Liver (tissue), 8 donors: ENCODE measurements at regions not wholly inside any gene's neighbourhood (a gene's known extent, or its start where the extent isn't known, plus 50 kb on each side); places are given as distances from the start of the nearest gene placed in this dataset.

Experiments used
- DNase-seq: peaks from one replicate; pipeline ENCODE4 v3.0.0-alpha.2; 2017; ENCODE audit warnings: low spot score
- H3K27ac ChIP-seq, 2 donors: one replicate each; pipeline ENCODE4 v1.7.0; 2013; ENCODE audit warnings: inconsistent platforms in 2 of 2, low read length in 2 of 2, control low read depth in 1 of 2, low read depth in 1 of 2, mild to moderate bottlenecking in 1 of 2
- H3K27me3 ChIP-seq, 4 donors: one replicate each; pipeline versions ENCODE4 v1.6.1 to v1.7.0; 2013; ENCODE audit warnings: low read length in 3 of 4, inconsistent platforms in 1 of 4, mild to moderate bottlenecking in 1 of 4, moderate library complexity in 1 of 4; ENCODE audit not compliant: control insufficient read depth in 4 of 4, insufficient read depth in 4 of 4
- H3K36me3 ChIP-seq, 4 donors: one replicate each; pipeline versions ENCODE4 v1.6.1 to v1.7.0; 2013; ENCODE audit warnings: low read length in 3 of 4, mild to moderate bottlenecking in 3 of 4, low read depth in 1 of 4, moderate library complexity in 1 of 4; ENCODE audit not compliant: control insufficient read depth in 4 of 4, insufficient read depth in 3 of 4
- H3K4me1 ChIP-seq, 4 donors: one replicate each; pipeline versions ENCODE4 v1.6.1 to v1.7.0; 2013; ENCODE audit warnings: low read length in 3 of 4, mild to moderate bottlenecking in 3 of 4, moderate library complexity in 1 of 4; ENCODE audit not compliant: control insufficient read depth in 4 of 4, insufficient read depth in 4 of 4
- H3K4me3 ChIP-seq, 3 donors: one replicate each; pipeline versions ENCODE4 v1.6.1 to v1.7.0; 2013; ENCODE audit warnings: low read length in 3 of 3, control low read depth in 1 of 3, low read depth in 1 of 3, mild to moderate bottlenecking in 1 of 3
- H3K9ac ChIP-seq, 2 donors: one replicate each; pipeline ENCODE4 v1.7.0; 2013; ENCODE audit warnings: low read length in 2 of 2, mild to moderate bottlenecking in 2 of 2, moderate library complexity in 2 of 2, control low read depth in 1 of 2, low read depth in 1 of 2
- H3K9me3 ChIP-seq, 4 donors: one replicate each; pipeline versions ENCODE4 v1.6.1 to v1.7.0; 2013; ENCODE audit warnings: low read length in 3 of 4; ENCODE audit not compliant: control insufficient read depth in 4 of 4
- FOXA2 ChIP-seq: IDR thresholded peaks from 2 replicates; pipeline ENCODE4 v1.6.1; 2016; ENCODE audit warnings: antibody characterized with exemption
- GABPA ChIP-seq, 2 donors: IDR thresholded peaks in 1 of 2; conservative IDR thresholded peaks in 1 of 2; 2 replicates each; pipeline ENCODE4 v1.6.1; 2016; ENCODE audit warnings: antibody characterized with exemption in 2 of 2, mild to moderate bottlenecking in 1 of 2, moderate library complexity in 1 of 2
- HNF4A ChIP-seq, 2 donors: conservative IDR thresholded peaks; 2 replicates each; pipeline ENCODE4 v1.6.1; 2016; ENCODE audit warnings: antibody characterized with exemption in 2 of 2, mild to moderate bottlenecking in 2 of 2
- HNF4G ChIP-seq: IDR thresholded peaks from 2 replicates; pipeline ENCODE4 v1.6.1; 2016; ENCODE audit warnings: antibody characterized with exemption
- JUND ChIP-seq, 2 donors: IDR thresholded peaks; 2 replicates each; pipeline ENCODE4 v1.6.1; 2016; ENCODE audit warnings: antibody characterized with exemption in 2 of 2
- RAD21 ChIP-seq, 2 donors: IDR thresholded peaks; 2 replicates each; pipeline ENCODE4 v1.6.1; 2016; ENCODE audit warnings: antibody characterized with exemption in 2 of 2, mild to moderate bottlenecking in 2 of 2
- RXRA ChIP-seq, 2 donors: IDR thresholded peaks; 2 replicates each; pipeline ENCODE4 v1.6.1; 2017 to 2018; ENCODE audit warnings: antibody characterized with exemption in 2 of 2, mild to moderate bottlenecking in 1 of 2
- SP1 ChIP-seq: IDR thresholded peaks from 2 replicates; pipeline ENCODE4 v1.6.1; 2018; ENCODE audit warnings: antibody characterized with exemption, mild to moderate bottlenecking
- YY1 ChIP-seq: IDR thresholded peaks from 2 replicates; pipeline ENCODE4 v1.6.1; 2016; ENCODE audit warnings: antibody characterized with exemption, mild to moderate bottlenecking
- WGBS: extraction: QIAGEN DNeasy Blood & Tissue Kit; methylation state at CpG from one replicate; pipeline ENCODE4 v1.1.7; 2013; 5-methylcytosine and 5-hydroxymethylcytosine counted together
- TF ChIP-seq, protein P1 (sequence below): IDR thresholded peaks from 2 replicates; pipeline ENCODE4 v1.6.1; 2016; ENCODE audit warnings: antibody characterized with exemption
- TF ChIP-seq, protein P2 (sequence below): IDR thresholded peaks from 2 replicates; pipeline ENCODE4 v1.6.1; 2016; ENCODE audit warnings: antibody characterized with exemption
- TF ChIP-seq, protein P3 (sequence below): IDR thresholded peaks from 2 replicates; pipeline ENCODE4 v1.6.1; 2016; ENCODE audit warnings: antibody characterized with exemption, mild to moderate bottlenecking
- TF ChIP-seq, protein P4 (sequence below): IDR thresholded peaks from 2 replicates; pipeline ENCODE4 v1.6.1; 2016; ENCODE audit warnings: antibody characterized with exemption
- TF ChIP-seq, protein P5 (sequence below): fragments of 150-350 bp; IDR thresholded peaks from 2 replicates; pipeline ENCODE4 v1.5.1; 2017; ENCODE audit warnings: improper control_type of control experiment, low read depth, low read length; ENCODE audit not compliant: missing input control
- donor health status: healthy.
- donor health status: healthy.
- donor health status: healthy.
- donor health status: healthy.
- donor health status: healthy.

DNA sequence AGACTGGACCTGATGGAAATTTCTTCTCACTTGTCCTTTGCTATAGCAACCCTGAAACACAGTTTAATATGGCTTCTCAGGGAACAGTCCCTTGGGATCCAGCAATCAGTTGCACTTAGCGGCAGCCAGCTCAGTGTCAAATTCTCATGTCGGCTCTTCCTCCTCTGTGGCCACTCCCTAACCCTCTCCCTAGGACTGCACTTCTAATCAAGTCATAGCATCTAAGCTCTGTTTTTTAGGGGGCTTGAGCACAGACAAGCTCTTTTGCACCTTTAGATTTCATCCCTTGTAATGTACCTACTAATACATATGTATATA, 250.5 kb upstream of the TLE3 start:
- H3K36me3 ChIP-seq: no peaks in the 10 kb centered on the region
- DNase-seq: peak; percentile 1
- H3K27ac ChIP-seq: no peak overlapping the region
- H3K9ac ChIP-seq: no peak overlapping the region
- H3K4me1 ChIP-seq: peaks cover 4 to 30% (median 13%) of the 10 kb centered on the region in 4 donors
- no peaks in the 10 kb centered on the region for H3K9me3 ChIP-seq
- TF ChIP-seq, protein P1, sequence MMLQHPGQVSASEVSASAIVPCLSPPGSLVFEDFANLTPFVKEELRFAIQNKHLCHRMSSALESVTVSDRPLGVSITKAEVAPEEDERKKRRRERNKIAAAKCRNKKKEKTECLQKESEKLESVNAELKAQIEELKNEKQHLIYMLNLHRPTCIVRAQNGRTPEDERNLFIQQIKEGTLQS: no peak
- TF ChIP-seq FOXA2 (no peak), RAD21 (IDR thresholded peaks at IDR 0.05) (no peak), SP1 (no peak)
- H3K4me3 ChIP-seq: no peak overlapping the region
- WGBS: 87% methylated on average over 2 of the region's 2 CpGs
- no peaks in the 10 kb centered on the region for H3K27me3 ChIP-seq

DNA sequence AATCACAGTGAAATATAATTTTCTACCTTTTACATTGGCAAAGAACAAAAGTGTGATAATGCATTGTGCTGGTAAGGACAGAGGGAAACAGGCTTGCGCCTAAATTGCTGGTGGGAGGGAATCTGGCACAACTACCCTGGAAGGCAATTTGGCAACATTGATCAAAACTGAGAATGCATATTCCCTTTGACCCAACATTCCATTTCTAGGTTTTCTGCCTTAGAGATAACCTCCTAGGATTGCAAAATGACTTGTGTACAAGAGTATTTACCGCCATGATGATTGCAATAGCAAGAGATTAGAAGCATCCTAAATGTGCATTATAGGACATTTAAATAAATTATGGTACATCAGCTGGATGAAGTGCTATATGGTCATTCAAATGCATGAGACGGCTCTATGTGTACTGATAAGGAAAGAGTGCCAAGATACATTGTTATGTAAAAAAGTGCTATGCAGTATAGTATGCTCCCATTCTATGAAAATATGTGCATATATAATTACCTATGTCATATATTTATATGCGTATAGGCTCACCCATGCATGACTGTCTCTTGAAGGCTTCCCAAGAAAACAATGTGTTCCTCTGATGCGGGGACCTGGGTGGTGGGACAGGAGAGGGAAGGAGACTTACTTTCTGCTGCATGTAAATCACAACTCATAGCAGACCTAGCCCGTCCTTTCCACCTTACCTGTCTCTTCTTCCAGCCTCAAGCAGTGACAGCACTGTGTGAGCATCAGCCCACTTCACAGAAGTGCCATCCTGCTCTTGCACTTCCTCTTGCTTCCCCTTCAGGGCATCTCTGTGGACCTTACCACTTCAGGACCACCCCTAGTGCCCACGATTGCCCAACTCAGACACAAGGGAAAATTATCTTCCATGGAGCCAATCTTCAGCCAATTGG, 249.9 kb upstream of the TLE3 start:
- 82% methylated on average over 7 of the region's 7 CpGs for WGBS
- H3K27me3 ChIP-seq: no peaks in the 10 kb centered on the region
- no peak overlapping the region for H3K9ac ChIP-seq
- no peak overlapping the region for H3K27ac ChIP-seq
- peaks cover 4 to 30% (median 13%) of the 10 kb centered on the region in 4 donors for H3K4me1 ChIP-seq
- no peak overlapping the region for H3K4me3 ChIP-seq
- H3K9me3 ChIP-seq: no peaks in the 10 kb centered on the region
- H3K36me3 ChIP-seq: no peaks in the 10 kb centered on the region
- DNase-seq: peak; percentile 20
- TF ChIP-seq RXRA (IDR thresholded peaks at IDR 0.05) (peak in 1 of 2 donors; percentile 23), JUND (IDR thresholded peaks at IDR 0.05) (no peak)

DNA sequence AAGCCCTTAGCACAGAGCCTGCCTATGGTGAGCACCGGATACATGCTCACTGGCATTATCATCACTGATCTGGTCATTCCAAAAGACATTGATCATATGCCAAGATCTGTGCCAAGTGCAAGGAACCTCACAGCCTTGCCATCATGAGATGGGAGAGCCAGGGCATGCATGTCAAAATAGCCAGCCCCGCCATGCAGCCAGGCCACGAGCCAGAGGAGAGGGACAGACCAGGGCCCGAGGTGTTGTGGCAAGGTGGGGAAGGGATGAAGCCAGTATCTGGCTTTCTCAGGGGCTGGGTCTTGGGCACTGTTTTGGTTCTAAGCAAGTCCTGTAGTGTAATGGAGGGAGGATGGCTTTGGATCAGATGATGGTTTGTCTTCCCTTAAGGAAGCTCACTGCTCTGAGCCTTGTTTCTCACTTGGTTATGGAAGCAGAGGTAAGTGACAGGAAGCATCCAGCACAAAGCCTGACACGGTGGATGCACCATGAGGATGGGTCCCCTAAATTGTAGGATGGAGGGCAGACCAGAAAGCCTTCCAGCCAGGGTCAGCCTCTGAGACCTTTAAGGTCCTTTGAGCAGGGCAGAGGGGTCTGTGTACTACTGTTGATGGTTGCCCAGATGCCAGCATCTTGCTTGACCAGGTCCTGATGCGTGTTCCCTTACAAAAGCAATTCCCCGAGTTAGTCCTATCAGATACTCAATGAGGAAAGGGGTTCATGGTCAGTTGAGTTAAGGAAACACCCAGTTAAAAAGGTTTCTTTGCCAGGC, 247.7 kb upstream of the TLE3 start:
- 86% methylated on average over 7 of the region's 7 CpGs for WGBS
- Histone ChIP-seq H3K4me1 (peaks cover 4 to 30% (median 13%) of the 10 kb centered on the region in 4 donors), H3K27ac (no peak overlapping the region), H3K4me3 (no peak overlapping the region), H3K36me3 (no peaks in the 10 kb centered on the region), H3K9me3 (no peaks in the 10 kb centered on the region), H3K9ac (no peak overlapping the region), H3K27me3 (no peaks in the 10 kb centered on the region)
- peak; percentile 22 for DNase-seq
- TF ChIP-seq RAD21 (IDR thresholded peaks at IDR 0.05) (no peak), YY1 (no peak), JUND (IDR thresholded peaks at IDR 0.05) (no peak), GABPA (IDR thresholded peaks at IDR 0.05 in 1 of 2, conservative IDR thresholded peaks at IDR 0.05 in 1 of 2) (no peak), HNF4A (conservative IDR thresholded peaks at IDR 0.05) (no peak), HNF4G (no peak)
- TF ChIP-seq, protein P2, sequence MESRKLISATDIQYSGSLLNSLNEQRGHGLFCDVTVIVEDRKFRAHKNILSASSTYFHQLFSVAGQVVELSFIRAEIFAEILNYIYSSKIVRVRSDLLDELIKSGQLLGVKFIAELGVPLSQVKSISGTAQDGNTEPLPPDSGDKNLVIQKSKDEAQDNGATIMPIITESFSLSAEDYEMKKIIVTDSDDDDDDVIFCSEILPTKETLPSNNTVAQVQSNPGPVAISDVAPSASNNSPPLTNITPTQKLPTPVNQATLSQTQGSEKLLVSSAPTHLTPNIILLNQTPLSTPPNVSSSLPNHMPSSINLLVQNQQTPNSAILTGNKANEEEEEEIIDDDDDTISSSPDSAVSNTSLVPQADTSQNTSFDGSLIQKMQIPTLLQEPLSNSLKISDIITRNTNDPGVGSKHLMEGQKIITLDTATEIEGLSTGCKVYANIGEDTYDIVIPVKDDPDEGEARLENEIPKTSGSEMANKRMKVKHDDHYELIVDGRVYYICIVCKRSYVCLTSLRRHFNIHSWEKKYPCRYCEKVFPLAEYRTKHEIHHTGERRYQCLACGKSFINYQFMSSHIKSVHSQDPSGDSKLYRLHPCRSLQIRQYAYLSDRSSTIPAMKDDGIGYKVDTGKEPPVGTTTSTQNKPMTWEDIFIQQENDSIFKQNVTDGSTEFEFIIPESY: no peak
- TF ChIP-seq, protein P3, sequence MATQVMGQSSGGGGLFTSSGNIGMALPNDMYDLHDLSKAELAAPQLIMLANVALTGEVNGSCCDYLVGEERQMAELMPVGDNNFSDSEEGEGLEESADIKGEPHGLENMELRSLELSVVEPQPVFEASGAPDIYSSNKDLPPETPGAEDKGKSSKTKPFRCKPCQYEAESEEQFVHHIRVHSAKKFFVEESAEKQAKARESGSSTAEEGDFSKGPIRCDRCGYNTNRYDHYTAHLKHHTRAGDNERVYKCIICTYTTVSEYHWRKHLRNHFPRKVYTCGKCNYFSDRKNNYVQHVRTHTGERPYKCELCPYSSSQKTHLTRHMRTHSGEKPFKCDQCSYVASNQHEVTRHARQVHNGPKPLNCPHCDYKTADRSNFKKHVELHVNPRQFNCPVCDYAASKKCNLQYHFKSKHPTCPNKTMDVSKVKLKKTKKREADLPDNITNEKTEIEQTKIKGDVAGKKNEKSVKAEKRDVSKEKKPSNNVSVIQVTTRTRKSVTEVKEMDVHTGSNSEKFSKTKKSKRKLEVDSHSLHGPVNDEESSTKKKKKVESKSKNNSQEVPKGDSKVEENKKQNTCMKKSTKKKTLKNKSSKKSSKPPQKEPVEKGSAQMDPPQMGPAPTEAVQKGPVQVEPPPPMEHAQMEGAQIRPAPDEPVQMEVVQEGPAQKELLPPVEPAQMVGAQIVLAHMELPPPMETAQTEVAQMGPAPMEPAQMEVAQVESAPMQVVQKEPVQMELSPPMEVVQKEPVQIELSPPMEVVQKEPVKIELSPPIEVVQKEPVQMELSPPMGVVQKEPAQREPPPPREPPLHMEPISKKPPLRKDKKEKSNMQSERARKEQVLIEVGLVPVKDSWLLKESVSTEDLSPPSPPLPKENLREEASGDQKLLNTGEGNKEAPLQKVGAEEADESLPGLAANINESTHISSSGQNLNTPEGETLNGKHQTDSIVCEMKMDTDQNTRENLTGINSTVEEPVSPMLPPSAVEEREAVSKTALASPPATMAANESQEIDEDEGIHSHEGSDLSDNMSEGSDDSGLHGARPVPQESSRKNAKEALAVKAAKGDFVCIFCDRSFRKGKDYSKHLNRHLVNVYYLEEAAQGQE: no peak
- TF ChIP-seq, protein P4, sequence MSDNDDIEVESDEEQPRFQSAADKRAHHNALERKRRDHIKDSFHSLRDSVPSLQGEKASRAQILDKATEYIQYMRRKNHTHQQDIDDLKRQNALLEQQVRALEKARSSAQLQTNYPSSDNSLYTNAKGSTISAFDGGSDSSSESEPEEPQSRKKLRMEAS: no peak
- TF ChIP-seq, protein P5, sequence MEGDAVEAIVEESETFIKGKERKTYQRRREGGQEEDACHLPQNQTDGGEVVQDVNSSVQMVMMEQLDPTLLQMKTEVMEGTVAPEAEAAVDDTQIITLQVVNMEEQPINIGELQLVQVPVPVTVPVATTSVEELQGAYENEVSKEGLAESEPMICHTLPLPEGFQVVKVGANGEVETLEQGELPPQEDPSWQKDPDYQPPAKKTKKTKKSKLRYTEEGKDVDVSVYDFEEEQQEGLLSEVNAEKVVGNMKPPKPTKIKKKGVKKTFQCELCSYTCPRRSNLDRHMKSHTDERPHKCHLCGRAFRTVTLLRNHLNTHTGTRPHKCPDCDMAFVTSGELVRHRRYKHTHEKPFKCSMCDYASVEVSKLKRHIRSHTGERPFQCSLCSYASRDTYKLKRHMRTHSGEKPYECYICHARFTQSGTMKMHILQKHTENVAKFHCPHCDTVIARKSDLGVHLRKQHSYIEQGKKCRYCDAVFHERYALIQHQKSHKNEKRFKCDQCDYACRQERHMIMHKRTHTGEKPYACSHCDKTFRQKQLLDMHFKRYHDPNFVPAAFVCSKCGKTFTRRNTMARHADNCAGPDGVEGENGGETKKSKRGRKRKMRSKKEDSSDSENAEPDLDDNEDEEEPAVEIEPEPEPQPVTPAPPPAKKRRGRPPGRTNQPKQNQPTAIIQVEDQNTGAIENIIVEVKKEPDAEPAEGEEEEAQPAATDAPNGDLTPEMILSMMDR: no peak
